ENCODE measurements at regions not wholly inside any gene's neighbourhood (a gene's known extent, or its start where the extent isn't known, plus 50 kb on each side); places are given as distances from the start of the nearest gene placed in this dataset.

GRCh38 chr17:77888242-77889134 lies 70.0 kb upstream of the TNRC6C start:
- Histone ChIP-seq H3K27ac (peak overlapping the region; percentile 75 to 92), H3K36me3 (no peaks in the 10 kb centered on the region), H3K4me1 (peaks cover 0 to 4% of the 10 kb centered on the region in 2 donors), H3K4me3 (peak overlapping the region; percentile 53 to 83 (median 60)), H3K9me3 (no peaks in the 10 kb centered on the region), H3K27me3 (no peaks in the 10 kb centered on the region)
- intact Hi-C loops (cut with DNase I; ENCODE audit: low total_unique reads): no loop called here
- no peak for TF ChIP-seq POLR2AphosphoS5 (IDR thresholded peaks at IDR 0.05)
- TF ChIP-seq, protein P1, sequence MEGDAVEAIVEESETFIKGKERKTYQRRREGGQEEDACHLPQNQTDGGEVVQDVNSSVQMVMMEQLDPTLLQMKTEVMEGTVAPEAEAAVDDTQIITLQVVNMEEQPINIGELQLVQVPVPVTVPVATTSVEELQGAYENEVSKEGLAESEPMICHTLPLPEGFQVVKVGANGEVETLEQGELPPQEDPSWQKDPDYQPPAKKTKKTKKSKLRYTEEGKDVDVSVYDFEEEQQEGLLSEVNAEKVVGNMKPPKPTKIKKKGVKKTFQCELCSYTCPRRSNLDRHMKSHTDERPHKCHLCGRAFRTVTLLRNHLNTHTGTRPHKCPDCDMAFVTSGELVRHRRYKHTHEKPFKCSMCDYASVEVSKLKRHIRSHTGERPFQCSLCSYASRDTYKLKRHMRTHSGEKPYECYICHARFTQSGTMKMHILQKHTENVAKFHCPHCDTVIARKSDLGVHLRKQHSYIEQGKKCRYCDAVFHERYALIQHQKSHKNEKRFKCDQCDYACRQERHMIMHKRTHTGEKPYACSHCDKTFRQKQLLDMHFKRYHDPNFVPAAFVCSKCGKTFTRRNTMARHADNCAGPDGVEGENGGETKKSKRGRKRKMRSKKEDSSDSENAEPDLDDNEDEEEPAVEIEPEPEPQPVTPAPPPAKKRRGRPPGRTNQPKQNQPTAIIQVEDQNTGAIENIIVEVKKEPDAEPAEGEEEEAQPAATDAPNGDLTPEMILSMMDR (IDR thresholded peaks at IDR 0.05): no peak
- TF ChIP-seq POLR2A (IDR thresholded peaks at IDR 0.05): no peak
- DNase-seq (ENCODE audit: low spot score in 2 of 2): no peak

DNA sequence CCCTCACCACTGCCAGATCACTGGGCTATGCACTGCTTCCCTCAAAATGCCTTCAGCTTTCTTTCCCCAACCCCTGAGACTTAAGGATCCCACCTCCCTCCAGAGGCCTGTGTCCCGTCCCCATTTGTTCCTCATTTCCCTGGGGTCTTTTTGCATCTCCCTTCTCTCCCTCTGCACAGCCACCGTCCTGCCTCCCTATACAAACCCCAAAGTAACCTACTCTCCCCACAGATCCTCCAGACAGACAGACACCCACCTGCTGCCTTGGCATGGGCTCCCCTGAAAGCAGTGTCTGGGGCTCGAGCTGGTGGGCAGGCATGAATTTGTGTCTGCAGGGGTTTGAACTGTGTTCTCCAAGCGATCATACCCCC lies 69.4 kb upstream of the TNRC6C start:
- intact Hi-C loops (cut with DNase I; ENCODE audit: low total_unique reads): no loop called here
- Histone ChIP-seq H3K9me3 (no peaks in the 10 kb centered on the region), H3K4me3 (no peak overlapping the region), H3K27ac (no peak overlapping the region), H3K4me1 (peaks cover 0 to 4% of the 10 kb centered on the region in 2 donors), H3K36me3 (no peaks in the 10 kb centered on the region), H3K27me3 (no peaks in the 10 kb centered on the region)
- TF ChIP-seq POLR2A (IDR thresholded peaks at IDR 0.05) (no peak), POLR2AphosphoS5 (IDR thresholded peaks at IDR 0.05) (no peak)
- TF ChIP-seq, protein P1 (IDR thresholded peaks at IDR 0.05): no peak
- no peak for DNase-seq (ENCODE audit: low spot score in 2 of 2)

DNA sequence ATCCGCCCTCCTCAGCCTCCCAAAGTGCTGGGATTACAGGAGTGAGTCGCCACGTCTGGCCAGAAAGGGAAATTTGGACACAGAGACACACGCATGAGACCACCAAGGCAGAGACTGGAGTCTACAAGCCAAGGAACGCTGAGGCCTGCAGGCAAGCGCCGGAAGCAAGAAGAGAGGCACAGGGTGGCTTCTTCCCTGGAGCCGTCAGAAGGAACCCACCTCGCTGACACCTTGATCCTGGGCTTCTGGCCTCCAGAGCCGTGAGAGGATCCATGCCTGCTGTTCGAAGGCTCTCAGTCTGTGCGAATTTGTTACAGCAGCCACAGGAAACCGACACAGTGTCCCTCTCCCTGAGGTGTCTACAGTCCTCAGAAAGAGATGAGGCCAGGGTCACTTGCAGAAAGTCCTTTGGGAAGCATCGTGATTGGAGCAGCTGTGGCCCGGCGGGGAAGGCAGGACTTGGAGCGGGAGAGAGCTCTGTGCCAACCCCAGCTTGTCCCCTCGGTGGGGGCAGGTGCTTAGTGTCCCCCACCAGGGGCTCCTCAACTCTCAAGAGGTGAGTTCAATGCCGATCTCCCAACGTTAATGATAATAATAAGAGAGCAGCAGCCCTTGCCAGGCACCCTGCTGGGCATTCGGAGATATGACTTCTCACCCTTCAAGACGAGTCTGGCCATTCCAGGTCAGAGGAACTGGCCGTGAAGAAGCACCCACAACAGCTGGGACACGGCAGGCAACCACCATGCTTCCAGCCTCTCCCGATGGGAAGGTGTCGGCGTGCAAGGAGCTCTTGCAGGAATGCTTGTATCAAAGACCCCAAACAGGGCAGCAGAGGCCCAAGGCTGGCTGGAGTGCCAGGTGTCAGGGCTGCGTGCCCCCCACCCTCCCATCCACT lies 68.4 kb upstream of the TNRC6C start:
- Histone ChIP-seq H3K4me3 (no peak overlapping the region), H3K4me1 (peaks cover 0 to 4% of the 10 kb centered on the region in 2 donors), H3K9me3 (no peaks in the 10 kb centered on the region), H3K27ac (no peak overlapping the region), H3K27me3 (no peaks in the 10 kb centered on the region), H3K36me3 (no peaks in the 10 kb centered on the region)
- intact Hi-C loops (cut with DNase I; ENCODE audit: low total_unique reads): no loop called here
- TF ChIP-seq, protein P1 (IDR thresholded peaks at IDR 0.05): no peak
- TF ChIP-seq POLR2AphosphoS5 (IDR thresholded peaks at IDR 0.05): no peak
- no peak for DNase-seq (ENCODE audit: low spot score in 2 of 2)

- no peak overlapping the region for H3K4me3 ChIP-seq
- H3K36me3 ChIP-seq: no peaks in the 10 kb centered on the region
- peaks cover 0 to 4% of the 10 kb centered on the region in 2 donors for H3K4me1 ChIP-seq
- H3K9me3 ChIP-seq: no peaks in the 10 kb centered on the region
- TF ChIP-seq POLR2AphosphoS5 (IDR thresholded peaks at IDR 0.05): no peak
- H3K27me3 ChIP-seq: no peaks in the 10 kb centered on the region
- DNase-seq (ENCODE audit: low spot score in 2 of 2): no peak
- intact Hi-C loops (cut with DNase I; ENCODE audit: low total_unique reads): no loop called here
- no peak overlapping the region for H3K27ac ChIP-seq
Observed at GRCh38 chr17:77890771-77891170, 67.7 kb upstream of the TNRC6C start.

- TF ChIP-seq POLR2AphosphoS5 (IDR thresholded peaks at IDR 0.05) (no peak), POLR2A (IDR thresholded peaks at IDR 0.05) (no peak)
- TF ChIP-seq, protein P1 (IDR thresholded peaks at IDR 0.05): no peak
- intact Hi-C loops (cut with DNase I; ENCODE audit: low total_unique reads): no loop called here
- H3K9me3 ChIP-seq: no peaks in the 10 kb centered on the region
- H3K4me3 ChIP-seq: no peak overlapping the region
- H3K27me3 ChIP-seq: no peaks in the 10 kb centered on the region
- H3K27ac ChIP-seq: no peak overlapping the region
- no peak for DNase-seq (ENCODE audit: low spot score in 2 of 2)
- no peaks in the 10 kb centered on the region for H3K36me3 ChIP-seq
- peaks cover 0 to 4% of the 10 kb centered on the region in 2 donors for H3K4me1 ChIP-seq
Observed at GRCh38 chr17:77891602-77892001, 66.9 kb upstream of the TNRC6C start.

Measured in breast epithelium (tissue), 4 donors.